Esophagus muscularis mucosa (tissue), 3 donors: ENCODE measurements at regions not wholly inside any gene's neighbourhood (a gene's known extent, or its start where the extent isn't known, plus 50 kb on each side); places are given as distances from the start of the nearest gene placed in this dataset.

Experiments
- CTCF ChIP-seq, 3 experiments: fragments of 200-600 bp in 2 of 3; fragments of 450-650 bp in 1 of 3; sonication (generic) in 2 of 3; IDR thresholded peaks; one replicate each; pipeline ENCODE4 v1.5.1; 2017 to 2019; ENCODE audit warnings: antibody characterized with exemption in 3 of 3, mild to moderate bottlenecking in 2 of 3, moderate library complexity in 1 of 3
- POLR2A ChIP-seq: fragments of 450-650 bp; IDR thresholded peaks from one replicate; pipeline ENCODE4 v1.6.1; 2017; ENCODE audit warnings: antibody characterized with exemption, moderate library complexity, mild to moderate bottlenecking, low read depth

GRCh38 chr18:40841063-40841462, 1114.0 kb upstream of the PIK3C3 start:
- TF ChIP-seq CTCF (IDR thresholded peaks at IDR 0.05): no peak
- no peak for TF ChIP-seq POLR2A
